ENCODE measurements at regions not wholly inside any gene's neighbourhood (a gene's known extent, or its start where the extent isn't known, plus 50 kb on each side); places are given as distances from the start of the nearest gene placed in this dataset.

DNA sequence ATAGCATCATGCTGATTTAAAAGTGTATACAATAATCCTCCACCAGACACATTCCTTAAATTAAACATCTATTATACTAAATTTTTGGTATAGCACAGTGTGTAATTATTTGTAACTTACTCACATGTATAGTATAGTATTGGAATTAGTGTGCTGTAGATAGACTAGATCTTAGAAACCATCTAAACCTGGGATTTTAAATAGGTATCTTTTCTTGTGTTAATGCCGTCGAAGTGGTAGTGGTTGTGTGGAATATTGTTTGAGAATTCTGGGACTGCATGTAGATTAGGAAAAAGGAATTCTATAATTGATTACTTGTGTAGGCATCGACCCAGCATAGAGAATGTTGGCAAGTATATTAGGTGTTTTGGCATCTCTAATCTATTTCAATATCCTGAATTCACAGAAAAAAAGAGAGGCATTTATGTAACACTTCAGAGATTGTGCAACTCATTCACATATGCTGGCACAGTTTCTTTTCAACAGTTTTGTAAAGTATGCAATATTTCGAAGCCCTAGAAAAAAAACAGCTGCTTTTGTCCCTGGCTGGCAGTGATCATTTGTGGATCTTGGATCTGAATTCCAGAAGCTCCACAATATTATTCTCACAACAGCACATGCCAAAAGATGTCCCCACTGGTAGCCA, 145.5 kb upstream of the AGR3 start:
- H3F3A ChIP-seq (ENCODE audit: insufficient read depth, low read length, poor library complexity, severe bottlenecking), result no peaks in the 10 kb centered on the region
- H3K4me3 ChIP-seq (ENCODE audit: low read length), result no peak overlapping the region
- no peaks in the 10 kb centered on the region for H3K36me3 ChIP-seq (ENCODE audit: insufficient read depth, low read length)
- no peak overlapping the region for H2AFZ ChIP-seq (ENCODE audit: low read depth, low read length)
- H3K9me2 ChIP-seq (ENCODE audit: insufficient read depth, low read length), result no peaks in the 10 kb centered on the region
- H3K27ac ChIP-seq (ENCODE audit: low read length), result no peak overlapping the region
- H3K9ac ChIP-seq (ENCODE audit: low read length), result no peak overlapping the region
- no peaks in the 10 kb centered on the region for H3K27me3 ChIP-seq (ENCODE audit: insufficient read depth, low read depth, low read length)
- no peaks in the 10 kb centered on the region for H4K20me1 ChIP-seq (ENCODE audit: insufficient read depth)
- H3K79me2 ChIP-seq (replicated peaks; ENCODE audit: insufficient read depth, low read length), result no peaks in the 10 kb centered on the region
- no peak for TF ChIP-seq EZH2 (IDR thresholded peaks at IDR 0.05; ENCODE audit: borderline replicate concordance, insufficient read depth, low read length, poor library complexity, severe bottlenecking)
- TF ChIP-seq, protein P1, sequence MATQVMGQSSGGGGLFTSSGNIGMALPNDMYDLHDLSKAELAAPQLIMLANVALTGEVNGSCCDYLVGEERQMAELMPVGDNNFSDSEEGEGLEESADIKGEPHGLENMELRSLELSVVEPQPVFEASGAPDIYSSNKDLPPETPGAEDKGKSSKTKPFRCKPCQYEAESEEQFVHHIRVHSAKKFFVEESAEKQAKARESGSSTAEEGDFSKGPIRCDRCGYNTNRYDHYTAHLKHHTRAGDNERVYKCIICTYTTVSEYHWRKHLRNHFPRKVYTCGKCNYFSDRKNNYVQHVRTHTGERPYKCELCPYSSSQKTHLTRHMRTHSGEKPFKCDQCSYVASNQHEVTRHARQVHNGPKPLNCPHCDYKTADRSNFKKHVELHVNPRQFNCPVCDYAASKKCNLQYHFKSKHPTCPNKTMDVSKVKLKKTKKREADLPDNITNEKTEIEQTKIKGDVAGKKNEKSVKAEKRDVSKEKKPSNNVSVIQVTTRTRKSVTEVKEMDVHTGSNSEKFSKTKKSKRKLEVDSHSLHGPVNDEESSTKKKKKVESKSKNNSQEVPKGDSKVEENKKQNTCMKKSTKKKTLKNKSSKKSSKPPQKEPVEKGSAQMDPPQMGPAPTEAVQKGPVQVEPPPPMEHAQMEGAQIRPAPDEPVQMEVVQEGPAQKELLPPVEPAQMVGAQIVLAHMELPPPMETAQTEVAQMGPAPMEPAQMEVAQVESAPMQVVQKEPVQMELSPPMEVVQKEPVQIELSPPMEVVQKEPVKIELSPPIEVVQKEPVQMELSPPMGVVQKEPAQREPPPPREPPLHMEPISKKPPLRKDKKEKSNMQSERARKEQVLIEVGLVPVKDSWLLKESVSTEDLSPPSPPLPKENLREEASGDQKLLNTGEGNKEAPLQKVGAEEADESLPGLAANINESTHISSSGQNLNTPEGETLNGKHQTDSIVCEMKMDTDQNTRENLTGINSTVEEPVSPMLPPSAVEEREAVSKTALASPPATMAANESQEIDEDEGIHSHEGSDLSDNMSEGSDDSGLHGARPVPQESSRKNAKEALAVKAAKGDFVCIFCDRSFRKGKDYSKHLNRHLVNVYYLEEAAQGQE (IDR thresholded peaks at IDR 0.05; ENCODE audit: borderline replicate concordance), result no peak
- TF ChIP-seq SMC3 (conservative IDR thresholded peaks at IDR 0.05; ENCODE audit: poor library complexity), result no peak
- no peaks in the 10 kb centered on the region for H3K9me3 ChIP-seq (ENCODE audit: low read length)
- H3K4me2 ChIP-seq (ENCODE audit: low read length), result no peak overlapping the region

DNA sequence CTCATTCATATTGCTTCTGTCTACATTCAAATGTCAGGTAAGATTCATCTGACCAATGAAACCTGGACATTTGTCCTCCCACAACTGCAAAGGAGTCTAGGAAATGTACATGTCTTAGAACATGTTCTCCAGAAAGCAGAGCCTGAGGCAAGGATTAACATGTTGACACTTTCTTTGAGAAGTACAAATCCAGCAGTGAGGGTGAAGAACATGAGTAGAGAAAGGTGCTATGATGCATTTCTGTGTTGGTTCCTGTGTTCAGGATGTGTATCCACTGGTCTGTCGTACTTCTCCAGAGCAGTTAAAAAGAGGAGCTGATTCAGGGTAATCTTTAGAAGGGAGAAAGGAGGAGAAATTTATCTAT, 146.0 kb upstream of the AGR3 start:
- no peaks in the 10 kb centered on the region for H3K9me3 ChIP-seq (ENCODE audit: low read length)
- H3F3A ChIP-seq (ENCODE audit: insufficient read depth, low read length, poor library complexity, severe bottlenecking), result no peaks in the 10 kb centered on the region
- H3K27me3 ChIP-seq (ENCODE audit: insufficient read depth, low read depth, low read length), result no peaks in the 10 kb centered on the region
- no peak overlapping the region for H2AFZ ChIP-seq (ENCODE audit: low read depth, low read length)
- H3K27ac ChIP-seq (ENCODE audit: low read length), result no peak overlapping the region
- H3K79me2 ChIP-seq (replicated peaks; ENCODE audit: insufficient read depth, low read length), result no peaks in the 10 kb centered on the region
- no peaks in the 10 kb centered on the region for H4K20me1 ChIP-seq (ENCODE audit: insufficient read depth)
- H3K9me2 ChIP-seq (ENCODE audit: insufficient read depth, low read length), result no peaks in the 10 kb centered on the region
- H3K4me3 ChIP-seq (ENCODE audit: low read length), result no peak overlapping the region
- no peak overlapping the region for H3K4me2 ChIP-seq (ENCODE audit: low read length)
- TF ChIP-seq EP300 (conservative IDR thresholded peaks at IDR 0.05; ENCODE audit: poor library complexity, severe bottlenecking) (no peak), TAF1 (IDR thresholded peaks at IDR 0.05; ENCODE audit: low read depth) (no peak), EZH2 (IDR thresholded peaks at IDR 0.05; ENCODE audit: borderline replicate concordance, insufficient read depth, low read length, poor library complexity, severe bottlenecking) (no peak), RAD21 (conservative IDR thresholded peaks at IDR 0.05) (no peak), POLR2AphosphoS5 (IDR thresholded peaks at IDR 0.05) (no peak), MXI1 (conservative IDR thresholded peaks at IDR 0.05; ENCODE audit: poor library complexity, severe bottlenecking) (no peak), SMC3 (conservative IDR thresholded peaks at IDR 0.05; ENCODE audit: poor library complexity) (no peak)
- TF ChIP-seq, protein P2, sequence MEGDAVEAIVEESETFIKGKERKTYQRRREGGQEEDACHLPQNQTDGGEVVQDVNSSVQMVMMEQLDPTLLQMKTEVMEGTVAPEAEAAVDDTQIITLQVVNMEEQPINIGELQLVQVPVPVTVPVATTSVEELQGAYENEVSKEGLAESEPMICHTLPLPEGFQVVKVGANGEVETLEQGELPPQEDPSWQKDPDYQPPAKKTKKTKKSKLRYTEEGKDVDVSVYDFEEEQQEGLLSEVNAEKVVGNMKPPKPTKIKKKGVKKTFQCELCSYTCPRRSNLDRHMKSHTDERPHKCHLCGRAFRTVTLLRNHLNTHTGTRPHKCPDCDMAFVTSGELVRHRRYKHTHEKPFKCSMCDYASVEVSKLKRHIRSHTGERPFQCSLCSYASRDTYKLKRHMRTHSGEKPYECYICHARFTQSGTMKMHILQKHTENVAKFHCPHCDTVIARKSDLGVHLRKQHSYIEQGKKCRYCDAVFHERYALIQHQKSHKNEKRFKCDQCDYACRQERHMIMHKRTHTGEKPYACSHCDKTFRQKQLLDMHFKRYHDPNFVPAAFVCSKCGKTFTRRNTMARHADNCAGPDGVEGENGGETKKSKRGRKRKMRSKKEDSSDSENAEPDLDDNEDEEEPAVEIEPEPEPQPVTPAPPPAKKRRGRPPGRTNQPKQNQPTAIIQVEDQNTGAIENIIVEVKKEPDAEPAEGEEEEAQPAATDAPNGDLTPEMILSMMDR (IDR thresholded peaks at IDR 0.05; ENCODE audit: poor library complexity, severe bottlenecking), result no peak
- TF ChIP-seq, protein P1 (IDR thresholded peaks at IDR 0.05; ENCODE audit: borderline replicate concordance), result no peak
- no peaks in the 10 kb centered on the region for H3K36me3 ChIP-seq (ENCODE audit: insufficient read depth, low read length)
- H3K9ac ChIP-seq (ENCODE audit: low read length), result no peak overlapping the region

Data from neural cell (in vitro differentiated cells).